ENCODE measurements at regions not wholly inside any gene's neighbourhood (a gene's known extent, or its start where the extent isn't known, plus 50 kb on each side); places are given as distances from the start of the nearest gene placed in this dataset.
"Not testable (repeated sequence)": the region's sequence is repeated elsewhere in the genome, so short reads cannot be mapped to it uniquely, and the experiment has no call there.

GRCh38 chr21:22164912-22165311 lies 1166.7 kb downstream of the NCAM2 start:
- TF ChIP-seq POLR2A (IDR thresholded peaks at IDR 0.05; ENCODE audit: low read depth, low read length), result no peak
- FAIRE-seq, result peak; percentile 11
- DNase-seq (ENCODE audit: insufficient read length, low spot score), result no peak

- peak; percentile 72 for FAIRE-seq
- peak; percentile 3 for DNase-seq (ENCODE audit: insufficient read length, low spot score)
- TF ChIP-seq POLR2A (IDR thresholded peaks at IDR 0.05; ENCODE audit: low read depth, low read length), result no peak
Measured at GRCh38 chr21:22174746-22175145, 1176.5 kb downstream of the NCAM2 start.

GRCh38 chr21:22189278-22189677 lies 1191.1 kb downstream of the NCAM2 start:
- no peak for TF ChIP-seq POLR2A (IDR thresholded peaks at IDR 0.05; ENCODE audit: low read depth, low read length)
- DNase-seq (ENCODE audit: insufficient read length, low spot score) (no peak), FAIRE-seq (no peak)

- no peak for TF ChIP-seq POLR2A (IDR thresholded peaks at IDR 0.05; ENCODE audit: low read depth, low read length)
- no peak for DNase-seq (ENCODE audit: insufficient read length, low spot score)
- FAIRE-seq, result no peak
Measured at GRCh38 chr21:22191581-22191980, 1193.4 kb downstream of the NCAM2 start.

GRCh38 chr21:22192766-22193165 lies 1194.6 kb downstream of the NCAM2 start:
- no peak for FAIRE-seq
- TF ChIP-seq POLR2A (IDR thresholded peaks at IDR 0.05; ENCODE audit: low read depth, low read length), result no peak
- no peak for DNase-seq (ENCODE audit: insufficient read length, low spot score)

GRCh38 chr21:22194986-22195385 lies 1196.8 kb downstream of the NCAM2 start:
- FAIRE-seq, result not testable (repeated sequence)

GRCh38 chr21:22200378-22201092 lies 1202.3 kb downstream of the NCAM2 start:
- no peak for DNase-seq (ENCODE audit: insufficient read length, low spot score)
- FAIRE-seq, result no peak
- no peak for TF ChIP-seq POLR2A (IDR thresholded peaks at IDR 0.05; ENCODE audit: low read depth, low read length)

More at GRCh38 chr21:22194986-22195385, 1196.8 kb downstream of the NCAM2 start:
- not testable (repeated sequence) for DNase-seq (ENCODE audit: insufficient read length, low spot score)

GRCh38 chr21:22201126-22201525 lies 1202.9 kb downstream of the NCAM2 start:
- TF ChIP-seq POLR2A (IDR thresholded peaks at IDR 0.05; ENCODE audit: low read depth, low read length), result no peak
- FAIRE-seq, result no peak
- no peak for DNase-seq (ENCODE audit: insufficient read length, low spot score)

- TF ChIP-seq POLR2A (IDR thresholded peaks at IDR 0.05; ENCODE audit: low read depth, low read length), result no peak
- DNase-seq (ENCODE audit: insufficient read length, low spot score), result no peak
Measured at GRCh38 chr21:22201669-22202068, 1203.5 kb downstream of the NCAM2 start.

GRCh38 chr21:22209304-22209700 lies 1211.1 kb downstream of the NCAM2 start:
- DNase-seq (ENCODE audit: insufficient read length, low spot score) (no peak), FAIRE-seq (no peak)

More at GRCh38 chr21:22201669-22202068, 1203.5 kb downstream of the NCAM2 start:
- no peak for FAIRE-seq

GRCh38 chr21:22211943-22212342 lies 1213.7 kb downstream of the NCAM2 start:
- DNase-seq (ENCODE audit: insufficient read length, low spot score) (no peak), FAIRE-seq (no peak)
- no peak for TF ChIP-seq POLR2A (IDR thresholded peaks at IDR 0.05; ENCODE audit: low read depth, low read length)

More at GRCh38 chr21:22209304-22209700, 1211.1 kb downstream of the NCAM2 start:
- no peak for TF ChIP-seq POLR2A (IDR thresholded peaks at IDR 0.05; ENCODE audit: low read depth, low read length)

- DNase-seq (ENCODE audit: insufficient read length, low spot score), result no peak
- no peak for TF ChIP-seq POLR2A (IDR thresholded peaks at IDR 0.05; ENCODE audit: low read depth, low read length)
- FAIRE-seq, result peak; percentile 45
Measured at GRCh38 chr21:22223385-22223784, 1225.2 kb downstream of the NCAM2 start.

GRCh38 chr21:22224261-22224660 lies 1226.1 kb downstream of the NCAM2 start:
- TF ChIP-seq POLR2A (IDR thresholded peaks at IDR 0.05; ENCODE audit: low read depth, low read length), result no peak
- FAIRE-seq, result no peak
- no peak for DNase-seq (ENCODE audit: insufficient read length, low spot score)

- FAIRE-seq, result peak; percentile 20
- no peak for TF ChIP-seq POLR2A (IDR thresholded peaks at IDR 0.05; ENCODE audit: low read depth, low read length)
Measured at GRCh38 chr21:22225299-22225698, 1227.1 kb downstream of the NCAM2 start.

GRCh38 chr21:22231013-22231412 lies 1232.8 kb downstream of the NCAM2 start:
- FAIRE-seq (no peak), DNase-seq (ENCODE audit: insufficient read length, low spot score) (no peak)
- no peak for TF ChIP-seq POLR2A (IDR thresholded peaks at IDR 0.05; ENCODE audit: low read depth, low read length)

More at GRCh38 chr21:22225299-22225698, 1227.1 kb downstream of the NCAM2 start:
- DNase-seq (ENCODE audit: insufficient read length, low spot score), result no peak

Data from H54 (cell line).